Activated CD8-positive, alpha-beta T cell treated with anti-CD3 and anti-CD28 coated beads for 36 hours (primary cell): ENCODE measurements at regions not wholly inside any gene's neighbourhood (a gene's known extent, or its start where the extent isn't known, plus 50 kb on each side); places are given as distances from the start of the nearest gene placed in this dataset.

Experiments used
- ATAC-seq: fragments of 200-7000 bp; cut with Tn5 transposase; one replicate; pipeline ENCODE4 v1.10.0; 2021; ENCODE audit warnings: mild to moderate bottlenecking, moderate library complexity
- CTCF ChIA-PET: fragments of 350-600 bp; sonication (Branson Sonifier 250); formaldehyde crosslinking; loops from one replicate; lab custom pipeline; 2021; ENCODE audit warnings: antibody characterized with exemption; lab: Charles Lee
- POLR2A ChIA-PET: fragments of 350-600 bp; sonication (Branson Sonifier 250); formaldehyde crosslinking; loops from one replicate; lab custom pipeline; 2021; ENCODE audit warnings: antibody characterized with exemption; lab: Charles Lee
- DNase-seq: peaks from one replicate; pipeline ENCODE4 v3.0.0-alpha.2; 2020
- H3K27ac Mint-ChIP-seq: one replicate; pipeline ENCODE4 v1.8.0; 2021; ENCODE audit warnings: mild to moderate bottlenecking, mixed read lengths
- H3K27me3 Mint-ChIP-seq: one replicate; pipeline ENCODE4 v1.8.0; 2021; ENCODE audit warnings: mixed read lengths
- H3K36me3 Mint-ChIP-seq: one replicate; pipeline ENCODE4 v1.8.0; 2021; ENCODE audit warnings: low read depth, mixed read lengths
- H3K4me1 Mint-ChIP-seq: one replicate; pipeline ENCODE4 v1.8.0; 2021; ENCODE audit warnings: low read depth, mixed read lengths
- H3K4me3 Mint-ChIP-seq: one replicate; pipeline ENCODE4 v1.8.0; 2021; ENCODE audit warnings: mild to moderate bottlenecking, moderate library complexity, mixed read lengths
- H3K9me3 Mint-ChIP-seq: one replicate; pipeline ENCODE4 v1.8.0; 2021; ENCODE audit warnings: mixed read lengths
- CTCF ChIP-seq: fragments of 200-600 bp; IDR thresholded peaks from one replicate; pipeline ENCODE4 v1.8.0; 2022; ENCODE audit warnings: antibody characterized with exemption, mild to moderate bottlenecking
- intact Hi-C: fragments of 100-400 bp; cut with micrococcal nuclease; formaldehyde crosslinking; loops from one replicate; pipeline ENCODE4 v1.10.0; 2022

GRCh38 chr3:110389005-110389404 lies 682.6 kb upstream of the NECTIN3 start:
- POLR2A ChIA-PET = no interaction called here
- Mint-ChIP-seq H3K4me3 (no peak overlapping the region), H3K9me3 (no peaks in the 10 kb centered on the region)

GRCh38 chr3:110390372-110390771 lies 681.2 kb upstream of the NECTIN3 start:
- intact Hi-C loops = no loop called here
- no peaks in the 10 kb centered on the region for H3K36me3 Mint-ChIP-seq
- CTCF ChIA-PET = no interaction called here
- H3K27me3 Mint-ChIP-seq = peaks cover 6% of the 10 kb centered on the region
- no peak for TF ChIP-seq CTCF
- no peaks in the 10 kb centered on the region for H3K9me3 Mint-ChIP-seq
- no peak for DNase-seq
- H3K4me1 Mint-ChIP-seq = no peaks in the 10 kb centered on the region
- ATAC-seq = no peak
- POLR2A ChIA-PET = no interaction called here
- no peak overlapping the region for H3K27ac Mint-ChIP-seq
- no peak overlapping the region for H3K4me3 Mint-ChIP-seq

More at GRCh38 chr3:110389005-110389404, 682.6 kb upstream of the NECTIN3 start:
- ATAC-seq = no peak
- CTCF ChIA-PET = no interaction called here
- H3K4me1 Mint-ChIP-seq = no peaks in the 10 kb centered on the region
- H3K27ac Mint-ChIP-seq = no peak overlapping the region
- H3K36me3 Mint-ChIP-seq = no peaks in the 10 kb centered on the region
- H3K27me3 Mint-ChIP-seq = peaks cover 1% of the 10 kb centered on the region
- no peak for DNase-seq
- no peak for TF ChIP-seq CTCF
- intact Hi-C loops = no loop called here

- ATAC-seq (no peak), DNase-seq (no peak)
- Mint-ChIP-seq H3K4me1 (no peaks in the 10 kb centered on the region), H3K9me3 (no peaks in the 10 kb centered on the region), H3K27ac (no peak overlapping the region), H3K36me3 (no peaks in the 10 kb centered on the region), H3K27me3 (peaks cover 6% of the 10 kb centered on the region), H3K4me3 (no peak overlapping the region)
- POLR2A ChIA-PET = no interaction called here
- intact Hi-C loops = no loop called here
- no peak for TF ChIP-seq CTCF
- CTCF ChIA-PET = no interaction called here
Measured at GRCh38 chr3:110391042-110391441, 680.6 kb upstream of the NECTIN3 start.

GRCh38 chr3:110391640-110392395 lies 679.8 kb upstream of the NECTIN3 start:
- Mint-ChIP-seq H3K4me1 (no peaks in the 10 kb centered on the region), H3K4me3 (no peak overlapping the region), H3K9me3 (no peaks in the 10 kb centered on the region), H3K27me3 (peaks cover 5% of the 10 kb centered on the region), H3K27ac (no peak overlapping the region), H3K36me3 (no peaks in the 10 kb centered on the region)
- ATAC-seq = no peak
- no peak for TF ChIP-seq CTCF
- ChIA-PET CTCF (no interaction called here), POLR2A (no interaction called here)
- DNase-seq = no peak
- intact Hi-C loops = no loop called here

GRCh38 chr3:110393941-110394340 lies 677.7 kb upstream of the NECTIN3 start:
- no peak overlapping the region for H3K27ac Mint-ChIP-seq
- no peak for TF ChIP-seq CTCF
- ChIA-PET CTCF (no interaction called here), POLR2A (no interaction called here)
- ATAC-seq (no peak), DNase-seq (no peak)
- no peaks in the 10 kb centered on the region for H3K4me1 Mint-ChIP-seq
- H3K9me3 Mint-ChIP-seq = no peaks in the 10 kb centered on the region
- peaks cover 5% of the 10 kb centered on the region for H3K27me3 Mint-ChIP-seq
- no peaks in the 10 kb centered on the region for H3K36me3 Mint-ChIP-seq
- no peak overlapping the region for H3K4me3 Mint-ChIP-seq
- intact Hi-C loops = no loop called here
